ENCODE measurements at regions not wholly inside any gene's neighbourhood (a gene's known extent, or its start where the extent isn't known, plus 50 kb on each side); places are given as distances from the start of the nearest gene placed in this dataset.
A peak's percentile ranks its signal among the peaks of the same experiment; 100 is the strongest.

GRCh38 chr12:97387844-97388243 lies 74.8 kb upstream of the RMST start:
- no peak for TF ChIP-seq CTCF (IDR thresholded peaks at IDR 0.05; ENCODE audit: low read depth, low read length)
- no peak for DNase-seq (ENCODE audit: low read depth, low spot score)
- H3K4me3 ChIP-seq (ENCODE audit: low read depth, low read length), result no peak overlapping the region
- in situ Hi-C loops (cut with HindIII; ENCODE audit: low sequenced_read_pairs), result no loop called here

GRCh38 chr12:97394657-97395056 lies 67.9 kb upstream of the RMST start:
- no peak for TF ChIP-seq CTCF (IDR thresholded peaks at IDR 0.05; ENCODE audit: low read depth, low read length)
- in situ Hi-C loops (cut with HindIII; ENCODE audit: low sequenced_read_pairs), result no loop called here
- DNase-seq (ENCODE audit: low read depth, low spot score), result no peak
- H3K4me3 ChIP-seq (ENCODE audit: low read depth, low read length), result no peak overlapping the region

- no peak overlapping the region for H3K4me3 ChIP-seq (ENCODE audit: low read depth, low read length)
- no peak for TF ChIP-seq CTCF (IDR thresholded peaks at IDR 0.05; ENCODE audit: low read depth, low read length)
- in situ Hi-C loops (cut with HindIII; ENCODE audit: low sequenced_read_pairs), result no loop called here
These were observed 65.6 kb upstream of the RMST start for GRCh38 chr12:97397008-97397407.

GRCh38 chr12:97398704-97399103 lies 63.9 kb upstream of the RMST start:
- no peak for DNase-seq (ENCODE audit: low read depth, low spot score)
- no peak for TF ChIP-seq CTCF (IDR thresholded peaks at IDR 0.05; ENCODE audit: low read depth, low read length)

More at GRCh38 chr12:97397008-97397407, 65.6 kb upstream of the RMST start:
- DNase-seq (ENCODE audit: low read depth, low spot score), result no peak

GRCh38 chr12:97404093-97404492 lies 58.5 kb upstream of the RMST start:
- in situ Hi-C loops (cut with HindIII; ENCODE audit: low sequenced_read_pairs), result no loop called here
- no peak for DNase-seq (ENCODE audit: low read depth, low spot score)
- no peak overlapping the region for H3K4me3 ChIP-seq (ENCODE audit: low read depth, low read length)
- no peak for TF ChIP-seq CTCF (IDR thresholded peaks at IDR 0.05; ENCODE audit: low read depth, low read length)

More at GRCh38 chr12:97398704-97399103, 63.9 kb upstream of the RMST start:
- in situ Hi-C loops (cut with HindIII; ENCODE audit: low sequenced_read_pairs), result no loop called here
- H3K4me3 ChIP-seq (ENCODE audit: low read depth, low read length), result no peak overlapping the region

- H3K4me3 ChIP-seq (ENCODE audit: low read depth, low read length), result no peak overlapping the region
- in situ Hi-C loops (cut with HindIII; ENCODE audit: low sequenced_read_pairs), result no loop called here
- TF ChIP-seq CTCF (IDR thresholded peaks at IDR 0.05; ENCODE audit: low read depth, low read length), result peak; percentile 81
- peak; percentile 42 for DNase-seq (ENCODE audit: low read depth, low spot score)
These were observed 58.1 kb upstream of the RMST start for GRCh38 chr12:97404543-97404942.

GRCh38 chr12:97408363-97408762 lies 54.2 kb upstream of the RMST start:
- no peak for TF ChIP-seq CTCF (IDR thresholded peaks at IDR 0.05; ENCODE audit: low read depth, low read length)
- DNase-seq (ENCODE audit: low read depth, low spot score), result no peak
- no peak overlapping the region for H3K4me3 ChIP-seq (ENCODE audit: low read depth, low read length)
- in situ Hi-C loops (cut with HindIII; ENCODE audit: low sequenced_read_pairs), result no loop called here
